Hematopoietic multipotent progenitor cell treated with erythropoietin and hydrocortisone succinate and interleukin-3 and kit ligand, for 8 days (in vitro differentiated cells): ENCODE measurements at regions not wholly inside any gene's neighbourhood (a gene's known extent, or its start where the extent isn't known, plus 50 kb on each side); places are given as distances from the start of the nearest gene placed in this dataset.

Experiments
- DNase-seq: peaks from one replicate; pipeline ENCODE4 v3.0.0-alpha.2; 2015

DNA sequence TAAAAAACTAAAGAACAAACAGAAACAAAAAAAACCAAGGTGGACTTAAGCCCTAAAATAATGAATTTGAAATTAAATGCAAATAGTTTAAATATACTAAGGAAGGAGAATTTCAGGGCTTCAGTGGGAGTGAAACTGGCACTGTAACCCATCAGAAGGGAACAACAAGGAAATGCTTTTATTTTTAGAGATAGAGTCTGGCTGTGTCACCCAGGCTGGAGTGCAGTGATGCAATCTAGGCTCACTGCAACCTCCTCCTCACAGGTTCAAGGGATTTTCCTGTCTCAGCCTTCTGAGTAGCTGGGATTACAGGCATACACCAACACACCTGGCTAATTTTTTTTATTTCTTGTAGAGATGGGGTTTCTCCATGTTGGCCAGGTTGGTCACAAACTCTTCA is 625.2 kb upstream of the CDH8 start:
- no peak for DNase-seq

DNA sequence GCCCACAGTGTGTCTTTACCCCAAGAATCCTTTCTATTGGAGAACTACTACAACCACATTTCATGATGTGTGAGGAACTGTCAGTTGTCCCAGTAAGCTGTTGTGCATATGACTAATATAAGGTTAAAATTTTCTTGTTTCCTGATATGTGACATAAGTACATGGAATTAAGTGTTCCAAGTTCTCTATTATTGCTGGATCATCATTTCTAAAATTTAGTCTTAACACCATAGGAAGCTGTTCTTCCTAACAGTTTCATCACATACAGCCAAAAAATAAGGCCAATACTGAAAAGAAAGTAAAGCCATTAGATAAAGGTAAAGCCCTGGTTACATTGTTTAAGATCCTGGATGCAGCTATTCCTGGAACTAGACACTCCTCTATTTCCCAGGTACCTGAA is 620.9 kb upstream of the CDH8 start:
- DNase-seq = no peak

DNA sequence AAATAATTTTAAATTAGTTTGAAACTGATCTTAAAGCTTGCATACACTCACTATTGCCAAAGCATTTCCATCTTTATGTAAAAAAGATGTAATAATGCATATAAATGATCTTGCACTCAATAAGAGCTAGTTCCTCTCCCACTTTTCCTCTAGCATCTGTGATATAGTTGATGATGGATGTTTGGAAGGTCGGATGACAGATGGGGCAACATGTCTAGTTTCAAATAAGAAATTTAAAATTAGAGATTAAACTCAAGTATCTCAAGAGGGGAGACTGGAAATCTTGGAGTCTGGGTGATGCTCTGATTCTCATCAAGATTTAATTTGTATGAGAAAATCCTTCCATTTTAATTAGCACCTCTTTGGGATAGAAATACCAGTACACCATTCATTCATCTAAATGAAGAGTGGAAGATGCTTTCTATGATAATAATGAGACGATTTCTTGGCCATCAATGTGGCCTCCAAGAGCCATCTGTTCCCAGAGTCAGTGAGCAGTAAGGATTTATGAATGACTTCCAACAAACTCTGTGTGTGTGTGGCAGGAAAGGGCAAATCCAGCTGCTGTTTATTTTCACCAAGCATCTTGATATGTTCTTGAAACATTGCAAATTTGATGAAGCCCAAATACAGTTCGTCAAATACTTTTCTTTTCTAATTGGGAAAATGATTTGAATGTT is 616.3 kb upstream of the CDH8 start:
- no peak for DNase-seq

DNA sequence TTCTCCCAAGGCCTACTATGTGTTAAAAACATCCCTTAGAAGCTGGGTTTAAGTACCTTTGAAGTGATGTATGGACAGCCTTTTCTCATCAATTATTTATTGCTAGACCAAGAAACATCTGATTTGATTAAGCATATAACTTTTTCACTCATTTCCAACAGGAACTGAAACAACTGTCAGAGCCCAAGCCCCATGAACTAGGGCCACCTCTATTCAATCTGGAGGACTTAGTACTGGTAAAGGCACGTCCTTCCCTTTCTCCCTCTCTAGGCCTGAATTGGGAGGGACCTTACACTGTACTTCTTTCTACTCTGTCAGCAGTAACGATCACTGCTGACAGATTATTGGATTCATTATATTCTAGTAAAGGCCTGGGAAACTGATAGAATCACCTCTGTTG is 612.0 kb upstream of the CDH8 start:
- no peak for DNase-seq

DNA sequence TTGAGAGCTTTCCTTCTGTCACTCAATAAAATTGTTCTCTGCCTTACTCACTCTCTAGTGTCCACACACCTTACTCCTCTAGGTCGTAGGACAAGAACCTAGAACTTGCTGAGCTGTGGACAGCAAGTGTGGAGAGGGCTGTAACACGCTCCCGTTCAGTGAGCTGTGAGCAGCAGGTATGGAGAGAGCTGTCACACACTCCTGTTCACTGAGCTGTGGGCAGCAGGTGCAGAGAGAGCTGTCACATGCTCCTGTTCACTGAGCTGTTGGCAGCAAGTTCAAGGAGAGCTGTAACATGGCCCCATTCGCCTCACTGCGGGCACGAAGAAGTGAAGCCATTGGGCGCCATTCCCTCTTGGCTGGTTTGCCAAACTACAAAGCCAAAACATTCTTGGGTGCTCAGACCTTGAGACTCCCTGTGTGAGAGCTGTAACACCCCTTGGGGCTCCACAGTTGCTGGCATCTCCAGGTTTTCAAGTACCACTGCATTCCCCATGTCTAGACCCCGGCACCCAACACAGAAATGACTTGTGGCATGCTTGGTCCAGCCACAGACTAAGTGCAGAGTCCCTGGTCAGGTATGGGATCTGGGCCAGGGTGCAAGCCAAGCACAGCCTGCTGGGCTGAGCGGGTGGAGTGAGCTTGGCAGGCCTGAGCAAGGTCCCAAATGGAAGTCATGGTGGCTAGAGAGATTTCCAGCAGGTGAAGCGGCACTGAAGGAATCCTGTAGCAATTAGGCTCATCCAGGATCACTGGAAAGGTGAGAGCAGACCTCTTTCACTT is 608.0 kb upstream of the CDH8 start:
- no peak for DNase-seq

DNA sequence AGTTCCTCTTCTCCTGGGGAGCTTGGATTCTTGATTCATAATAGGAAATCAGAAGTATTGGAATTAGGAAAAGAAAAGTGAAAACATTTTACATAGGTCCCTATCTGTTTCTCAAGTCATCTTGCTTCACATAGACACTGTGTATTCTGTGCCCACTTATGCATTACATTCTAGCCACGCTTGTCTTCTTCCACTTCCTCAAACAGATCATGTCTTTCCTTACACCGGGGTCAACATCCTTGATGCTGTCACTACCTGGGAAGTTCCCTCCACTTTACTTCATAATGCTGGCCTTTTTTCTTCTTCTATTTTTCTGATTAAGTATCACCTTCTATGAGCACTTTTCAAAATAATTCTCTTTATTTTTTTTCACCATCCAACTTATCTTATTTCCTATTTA is 606.4 kb upstream of the CDH8 start:
- DNase-seq = no peak

DNA sequence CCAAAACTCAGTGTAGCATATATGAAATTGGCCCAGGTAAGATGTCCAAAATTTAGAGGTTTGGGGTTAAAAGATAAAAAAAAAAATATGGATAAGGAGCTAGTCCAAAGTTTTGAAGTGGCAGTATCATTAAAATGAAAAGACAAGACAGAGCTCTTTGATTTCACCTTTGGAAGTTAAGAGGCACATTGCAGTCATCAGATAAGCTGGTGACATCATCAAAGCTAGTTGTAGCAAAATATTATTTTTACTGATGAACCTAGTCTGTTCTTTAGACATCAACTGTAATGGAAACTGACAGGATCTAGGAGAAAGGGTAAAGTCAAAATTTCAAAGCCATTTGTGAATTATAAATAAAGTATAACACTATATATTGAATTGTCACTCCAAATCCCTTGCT is 603.7 kb upstream of the CDH8 start:
- no peak for DNase-seq

DNA sequence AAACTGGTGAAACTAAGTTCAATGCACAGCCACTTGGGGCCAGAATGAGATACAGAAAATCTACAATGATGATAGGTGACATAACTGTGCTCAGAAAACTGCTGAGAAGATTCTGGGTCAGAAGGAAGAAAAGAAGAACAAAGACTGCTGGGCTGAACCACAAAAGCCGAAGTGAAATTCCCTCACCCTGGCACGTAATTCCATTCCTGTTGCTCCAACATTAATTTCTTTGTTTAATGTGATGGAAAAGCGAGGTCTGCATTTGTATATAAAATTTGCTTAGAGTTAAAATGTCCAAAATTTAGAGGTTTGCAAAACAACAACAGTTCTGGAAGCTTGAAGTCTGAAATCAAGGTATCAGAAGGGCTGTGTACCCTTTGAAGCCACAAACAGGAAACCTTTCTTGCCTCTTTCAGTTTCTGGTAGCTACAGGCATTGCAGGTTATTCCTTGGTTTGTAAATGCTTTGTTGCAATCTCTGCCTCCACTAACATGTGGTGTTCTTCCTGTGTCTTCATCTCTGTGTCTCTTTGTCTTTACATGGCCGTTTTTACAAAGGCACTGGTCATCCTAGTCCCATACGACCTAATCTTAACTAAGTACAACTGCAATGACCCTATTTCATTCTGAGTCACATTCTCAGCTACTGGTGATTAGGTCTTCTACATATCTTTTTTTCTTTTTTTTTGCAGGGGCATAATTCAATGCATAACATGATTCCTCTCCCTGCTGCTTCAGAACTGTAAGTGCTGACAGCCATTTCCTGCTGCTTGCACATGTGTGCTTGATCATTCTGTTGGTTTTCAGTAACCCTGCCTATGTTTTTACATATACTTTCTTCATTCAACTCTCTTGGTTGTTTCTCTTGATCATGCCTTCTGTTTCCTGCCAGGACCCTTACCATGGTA is 603.0 kb upstream of the CDH8 start:
- no peak for DNase-seq

DNA sequence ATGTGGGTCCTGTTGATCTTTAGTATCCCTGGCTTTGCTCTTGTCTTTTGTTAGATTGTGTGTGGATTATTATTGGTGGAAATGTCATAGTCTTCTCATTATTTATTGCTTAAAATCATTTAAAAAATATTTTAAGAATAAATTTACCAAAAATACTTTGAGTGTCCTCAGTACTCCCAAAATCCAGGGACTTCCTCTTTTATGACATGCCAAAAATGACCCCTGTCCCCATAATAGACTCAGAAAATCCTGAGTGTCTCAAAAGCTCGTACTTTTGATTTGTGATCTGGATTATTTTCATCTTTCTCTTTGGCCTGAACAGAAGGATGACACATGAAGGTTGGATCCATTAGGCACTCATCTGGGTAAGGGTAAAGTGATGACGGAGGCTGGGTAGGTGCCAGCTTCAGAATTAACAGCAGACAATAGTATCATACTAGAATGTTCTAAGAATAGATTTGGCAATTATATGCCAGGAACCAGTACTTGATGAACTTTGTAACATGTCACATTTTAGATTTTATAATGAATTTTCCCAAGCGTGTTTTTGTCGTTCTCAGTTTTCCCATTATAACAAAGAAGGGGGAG is 602.2 kb upstream of the CDH8 start:
- DNase-seq = no peak

DNA sequence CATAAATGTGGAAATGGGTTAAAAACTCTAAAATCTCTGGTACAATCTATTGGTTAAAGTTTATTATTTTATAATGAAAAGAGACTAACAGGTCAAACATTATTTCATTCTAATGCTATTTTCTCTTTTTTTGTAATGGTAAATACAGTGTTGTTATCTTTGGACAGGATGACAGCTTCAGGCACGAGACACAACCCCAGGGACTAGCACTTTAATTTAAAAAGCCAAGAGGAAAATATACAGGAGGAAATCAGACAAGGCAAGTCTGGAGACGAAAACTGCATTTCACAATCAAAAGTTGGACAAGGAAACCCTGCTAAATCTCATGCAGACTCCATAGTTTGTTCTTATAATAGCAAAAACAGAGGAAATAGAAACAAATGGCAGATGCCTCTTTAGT is 589.1 kb upstream of the CDH8 start:
- DNase-seq = no peak

DNA sequence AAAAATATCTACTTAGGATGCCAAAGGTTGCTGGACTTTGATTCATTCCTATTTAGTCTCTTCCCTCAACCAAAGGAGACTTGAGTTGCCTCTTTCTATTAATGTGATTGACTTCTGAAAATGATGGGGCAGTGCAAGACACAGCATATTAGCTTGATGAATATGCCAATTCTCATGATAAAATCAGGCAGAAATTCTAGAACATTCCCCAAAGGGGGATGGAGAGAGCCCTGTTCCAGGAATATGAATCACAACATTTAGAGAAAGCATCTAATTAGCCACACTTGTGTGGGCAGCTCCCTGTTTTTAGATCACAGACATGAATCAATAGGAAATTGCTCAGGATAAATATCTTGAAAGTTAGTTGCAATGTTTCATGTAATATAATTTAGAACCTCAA is 584.0 kb upstream of the CDH8 start:
- DNase-seq = no peak

DNA sequence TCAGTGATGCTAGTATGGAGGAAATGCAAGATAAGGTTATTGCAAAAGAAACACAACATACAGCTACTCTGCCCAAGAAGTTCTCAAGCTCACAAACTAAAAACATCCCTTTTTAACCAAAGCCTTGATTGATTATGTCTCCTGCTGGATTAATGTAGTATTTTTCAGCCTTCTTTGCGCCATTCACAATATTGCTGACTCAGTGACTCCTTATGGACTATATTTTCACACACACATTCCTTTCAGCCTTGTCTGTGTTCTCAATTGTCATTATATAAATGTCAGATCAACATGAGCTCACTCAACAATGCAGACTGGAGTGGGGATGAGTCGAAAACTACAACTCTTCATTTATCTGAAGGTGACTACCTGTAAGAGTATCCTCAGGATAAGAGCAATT is 579.3 kb upstream of the CDH8 start:
- no peak for DNase-seq

DNA sequence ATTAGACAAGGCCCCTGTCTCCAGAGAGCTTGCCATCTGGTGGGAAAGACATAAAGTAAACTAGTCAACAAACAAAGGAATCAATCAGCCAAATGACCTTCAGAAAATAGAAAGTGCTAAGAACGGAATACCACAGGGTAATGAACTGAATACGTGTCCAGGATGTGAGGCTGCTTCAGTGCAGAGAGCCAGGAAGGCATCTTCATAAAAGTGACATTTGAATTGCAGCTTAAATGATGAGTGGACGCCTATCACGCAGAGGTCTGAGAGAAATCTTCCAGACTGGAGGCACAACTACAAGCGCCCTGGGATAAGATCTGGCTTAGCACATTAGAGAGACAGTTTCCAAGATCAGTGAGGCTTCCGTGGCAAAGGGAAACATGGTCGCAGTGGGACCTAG is 574.1 kb upstream of the CDH8 start:
- DNase-seq = no peak

DNA sequence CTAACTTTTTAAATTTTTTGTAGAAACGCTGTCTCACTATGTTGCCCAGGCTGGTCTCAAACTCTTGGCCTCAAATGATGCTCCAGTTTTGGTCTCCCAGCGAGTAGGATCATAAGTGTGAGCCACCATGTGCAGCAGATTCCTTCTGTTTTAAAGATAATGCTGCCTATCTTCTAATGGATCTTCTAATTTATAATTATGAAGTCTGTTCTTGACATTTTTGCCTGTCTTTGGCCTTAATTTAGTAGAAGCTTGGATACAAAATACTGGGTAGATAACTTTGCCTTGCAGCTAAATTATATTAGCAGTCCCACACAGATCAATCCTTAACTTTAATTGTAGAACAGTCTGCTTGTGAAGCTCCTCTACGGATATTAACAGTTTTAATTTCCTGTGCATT is 566.6 kb upstream of the CDH8 start:
- no peak for DNase-seq

DNA sequence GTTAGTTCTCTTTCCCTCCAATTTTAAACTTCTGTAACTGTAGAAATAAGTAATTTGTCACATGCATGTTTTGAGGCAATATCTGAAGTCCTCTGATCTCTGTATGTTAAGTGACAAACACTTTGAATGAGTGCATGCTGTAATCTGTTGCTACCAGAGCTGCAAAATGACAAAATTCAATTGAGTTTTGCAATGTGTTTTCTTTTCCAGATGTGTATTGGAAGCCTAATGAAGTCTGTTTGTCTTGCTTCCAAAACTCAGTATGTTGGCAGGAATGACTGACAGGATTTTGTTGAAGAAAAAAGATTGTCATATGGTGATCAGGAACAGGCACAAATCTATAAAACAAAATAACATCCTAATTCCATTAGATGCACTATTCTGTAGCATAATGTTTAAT is 561.6 kb upstream of the CDH8 start:
- DNase-seq = no peak

DNA sequence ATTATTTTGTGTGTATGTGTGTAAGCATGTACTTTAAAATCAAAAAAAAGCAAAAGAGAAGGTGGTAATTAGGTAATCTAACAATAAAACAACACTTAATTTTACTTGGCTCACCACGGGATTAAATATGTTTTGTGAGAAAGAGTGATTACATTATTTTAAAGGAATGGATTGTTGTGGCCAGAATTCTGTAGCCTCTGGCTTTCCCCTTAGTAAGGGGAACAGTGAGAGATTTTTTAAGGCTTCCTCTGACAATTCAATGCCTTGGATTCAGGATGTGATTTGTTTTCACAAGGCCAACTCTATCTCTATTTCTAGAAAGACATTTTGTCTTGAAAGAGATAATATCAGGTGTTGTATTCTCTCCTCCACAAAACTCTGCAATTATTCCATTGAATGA is 560.3 kb upstream of the CDH8 start:
- no peak for DNase-seq

DNA sequence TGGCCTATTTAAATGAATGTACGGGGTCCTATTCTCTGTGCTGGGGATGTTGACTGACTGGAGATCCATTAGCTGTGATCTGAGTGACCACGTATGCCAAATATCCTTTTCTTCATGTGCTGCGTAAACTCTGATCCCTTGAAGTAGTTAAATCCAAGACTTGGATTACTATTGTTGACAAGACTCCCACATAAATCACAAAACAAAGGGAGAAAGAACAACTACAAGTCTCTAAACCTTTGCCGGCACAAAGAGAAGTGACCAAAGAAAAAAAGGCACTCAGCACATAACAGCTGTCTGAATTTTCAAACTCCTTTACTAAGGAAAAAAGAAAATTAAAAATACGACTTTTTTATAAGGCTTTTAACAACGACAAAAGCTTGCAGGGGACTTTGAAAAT is 559.9 kb upstream of the CDH8 start:
- no peak for DNase-seq

DNA sequence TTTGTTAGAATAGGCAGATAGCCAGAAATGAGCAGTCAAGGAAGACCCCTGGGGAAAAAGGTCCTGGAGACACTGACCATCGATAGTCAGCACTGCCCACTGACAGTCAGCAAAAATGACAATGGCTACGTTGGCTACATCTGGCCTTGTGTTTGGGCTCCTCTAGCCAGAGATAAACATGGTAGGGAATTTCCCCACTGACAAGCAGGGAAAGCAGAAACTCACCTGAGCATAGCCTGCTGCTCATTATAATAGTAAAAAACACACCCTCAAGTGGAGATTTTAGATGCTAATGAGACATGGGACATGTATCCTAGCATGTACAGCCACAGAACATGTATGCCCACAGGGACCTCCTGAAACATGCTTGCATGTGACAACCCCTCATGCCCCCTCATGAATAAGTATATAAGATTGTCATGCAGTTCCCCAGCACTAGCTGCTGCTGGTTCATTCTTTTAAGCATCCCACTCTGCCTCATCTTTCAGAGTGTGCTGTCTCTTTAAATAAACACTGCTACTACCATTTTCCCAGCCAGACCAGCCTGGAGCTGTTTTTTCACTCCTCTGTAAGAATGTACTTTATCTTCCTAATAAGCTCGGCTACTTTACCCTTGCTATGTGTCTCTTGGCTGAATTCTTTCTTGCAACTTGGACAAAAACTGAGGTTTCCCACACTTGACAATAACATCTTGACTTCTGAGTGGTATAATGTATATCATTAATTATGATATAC is 550.1 kb upstream of the CDH8 start:
- DNase-seq = no peak

DNA sequence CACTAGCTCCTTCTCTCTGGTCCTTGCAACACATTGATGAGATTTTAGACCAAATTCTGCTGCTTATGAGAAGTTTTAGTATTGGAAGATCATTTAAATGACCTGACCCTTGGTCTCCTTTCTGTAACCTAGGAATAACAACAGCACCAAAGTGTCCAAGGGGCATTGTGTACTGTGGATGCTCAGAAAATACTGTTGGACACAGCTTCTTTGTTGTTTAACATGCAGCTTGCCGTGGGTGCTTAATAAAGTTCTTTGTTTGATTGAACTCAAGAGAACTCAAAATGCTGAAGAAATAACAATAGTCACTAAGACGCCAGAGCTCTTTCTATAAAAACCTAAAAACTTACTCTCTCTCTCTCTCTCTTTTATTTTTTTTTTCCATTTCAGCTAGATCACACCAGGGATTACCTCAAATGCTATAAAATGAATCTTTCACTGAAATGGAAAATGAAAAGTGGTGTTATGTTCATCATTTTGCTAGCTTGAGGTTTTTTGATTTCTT is 548.9 kb upstream of the CDH8 start:
- DNase-seq = no peak

DNA sequence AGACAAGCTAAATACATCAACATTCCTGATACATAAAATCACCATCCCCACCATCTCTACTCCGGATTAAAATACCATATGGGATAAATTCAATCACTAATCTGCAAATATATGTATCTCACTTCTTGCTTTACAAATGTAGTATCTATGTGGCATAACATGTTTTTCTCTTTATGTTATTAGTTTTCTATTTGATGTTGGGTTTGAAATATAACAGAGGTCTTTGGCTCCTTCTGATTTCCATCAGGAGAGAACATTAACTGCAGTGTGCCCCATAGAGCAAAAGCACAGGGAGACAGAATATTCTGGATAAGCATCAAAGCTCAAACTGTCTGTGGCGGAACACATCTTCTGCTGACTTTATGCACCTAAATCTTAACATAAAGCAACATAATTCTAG is 547.2 kb upstream of the CDH8 start:
- no peak for DNase-seq

DNA sequence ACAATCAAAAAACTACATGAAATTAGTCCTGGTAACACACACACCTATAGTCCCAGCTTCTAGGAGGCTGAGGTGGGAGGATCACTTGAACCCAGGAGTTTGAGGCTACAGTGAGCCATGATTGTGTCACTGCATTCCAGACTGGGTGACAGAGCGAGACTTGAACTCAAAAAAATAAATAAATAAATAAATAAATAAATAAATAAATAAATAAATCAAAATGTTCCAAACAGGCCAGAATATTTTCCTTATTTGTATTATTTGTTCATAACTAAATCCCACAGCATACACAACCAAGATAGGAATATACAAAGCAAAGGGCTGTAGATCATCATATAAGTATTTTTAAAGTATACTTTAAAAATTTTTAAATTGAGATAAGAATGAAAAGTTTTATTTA is 537.2 kb upstream of the CDH8 start:
- DNase-seq = no peak

DNA sequence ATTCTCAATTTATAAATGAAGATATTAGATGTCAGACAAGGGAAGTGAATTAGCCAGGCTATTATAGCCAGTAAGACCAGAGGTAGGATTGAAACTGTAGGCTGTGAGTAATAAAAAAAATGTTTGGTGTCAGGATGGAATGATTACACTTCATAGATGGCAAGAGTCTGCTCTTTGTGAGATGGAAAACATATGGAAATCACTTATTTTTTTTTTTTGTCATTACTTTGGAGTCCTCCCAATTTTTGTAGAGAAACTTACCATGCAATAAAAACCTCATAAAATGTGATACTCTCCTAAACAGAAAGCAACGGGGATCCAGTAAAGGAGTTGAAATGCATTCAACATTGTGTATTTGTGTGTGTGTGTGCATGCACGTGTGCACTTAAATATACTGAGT is 532.7 kb upstream of the CDH8 start:
- no peak for DNase-seq

DNA sequence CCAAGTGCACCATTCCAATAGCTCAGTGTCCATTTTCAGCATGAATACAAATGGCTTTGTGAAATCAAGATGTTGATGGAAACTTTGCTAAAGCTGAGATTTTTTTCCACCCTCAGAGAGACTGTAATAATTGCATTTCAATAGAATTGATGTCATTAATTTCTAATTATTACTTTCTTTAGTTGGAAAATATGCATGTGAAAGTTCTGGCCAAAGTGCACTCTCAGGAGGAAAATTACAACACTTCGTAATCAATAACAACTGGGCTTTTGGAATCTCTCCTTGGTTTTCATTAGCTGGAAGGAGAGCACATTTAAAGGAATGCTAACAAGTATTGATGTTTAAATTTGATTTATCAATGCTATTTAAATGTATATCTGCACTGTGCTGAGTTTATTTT is 529.5 kb upstream of the CDH8 start:
- DNase-seq = no peak
